MCF 10A (cell line): ENCODE measurements at regions not wholly inside any gene's neighbourhood (a gene's known extent, or its start where the extent isn't known, plus 50 kb on each side); places are given as distances from the start of the nearest gene placed in this dataset.
A peak's percentile ranks its signal among the peaks of the same experiment; 100 is the strongest.

Source experiments
- BruUV-seq: library from RNA; stranded (reverse); fragments of 400-500 nt; replicated peaks from 2 replicates; lab custom pipeline; 2021; lab: Mats Ljungman, UMichigan
- CTCF ChIA-PET: fragments of 300-600 bp; sonication (Branson Sonifier 250); formaldehyde crosslinking; extraction: SDS; loops from one replicate; lab custom pipeline; 2021; ENCODE audit warnings: antibody characterized with exemption, inconsistent platforms; lab: Yijun Ruan, JAX
- POLR2A ChIA-PET: fragments of 300-600, 350-650 bp; sonication (Branson Sonifier 250); formaldehyde crosslinking; extraction: SDS; loops from one replicate; lab custom pipeline; 2020; ENCODE audit warnings: antibody characterized with exemption, inconsistent platforms; lab: Yijun Ruan, JAX
- DNase-seq: peaks from one replicate; pipeline ENCODE4 v3.0.0-alpha.2; 2018; ENCODE audit not compliant: unreplicated experiment
- H3K27ac Mint-ChIP-seq: one replicate; pipeline ENCODE4 v1.8.0; 2022; ENCODE audit warnings: mild to moderate bottlenecking, low read depth, mixed read lengths; ENCODE audit not compliant: unreplicated experiment
- H3K27me3 Mint-ChIP-seq: one replicate; pipeline ENCODE4 v1.8.0; 2022; ENCODE audit warnings: mixed read lengths; ENCODE audit not compliant: insufficient read depth, unreplicated experiment
- H3K36me3 Mint-ChIP-seq: one replicate; pipeline ENCODE4 v1.8.0; 2022; ENCODE audit warnings: mild to moderate bottlenecking, moderate library complexity, mixed read lengths; ENCODE audit not compliant: insufficient read depth, unreplicated experiment
- H3K4me1 Mint-ChIP-seq: one replicate; pipeline ENCODE4 v1.8.0; 2022; ENCODE audit warnings: mixed read lengths; ENCODE audit not compliant: insufficient read depth, unreplicated experiment
- H3K4me3 Mint-ChIP-seq: one replicate; pipeline ENCODE4 v1.8.0; 2022; ENCODE audit warnings: mild to moderate bottlenecking, moderate library complexity, mixed read lengths; ENCODE audit not compliant: unreplicated experiment
- H3K9me3 Mint-ChIP-seq: one replicate; pipeline ENCODE4 v1.8.0; 2022; ENCODE audit warnings: mixed read lengths; ENCODE audit not compliant: unreplicated experiment
- CTCF ChIP-seq: fragments of 200-600 bp; IDR thresholded peaks from one replicate; pipeline ENCODE4 v1.8.0; 2022; ENCODE audit warnings: antibody characterized with exemption, mild to moderate bottlenecking; ENCODE audit not compliant: unreplicated experiment
- intact Hi-C: fragments of 100-400 bp; cut with micrococcal nuclease; formaldehyde crosslinking; loops from 2 replicates; pipeline ENCODE4 v1.14.1; 2022

DNA sequence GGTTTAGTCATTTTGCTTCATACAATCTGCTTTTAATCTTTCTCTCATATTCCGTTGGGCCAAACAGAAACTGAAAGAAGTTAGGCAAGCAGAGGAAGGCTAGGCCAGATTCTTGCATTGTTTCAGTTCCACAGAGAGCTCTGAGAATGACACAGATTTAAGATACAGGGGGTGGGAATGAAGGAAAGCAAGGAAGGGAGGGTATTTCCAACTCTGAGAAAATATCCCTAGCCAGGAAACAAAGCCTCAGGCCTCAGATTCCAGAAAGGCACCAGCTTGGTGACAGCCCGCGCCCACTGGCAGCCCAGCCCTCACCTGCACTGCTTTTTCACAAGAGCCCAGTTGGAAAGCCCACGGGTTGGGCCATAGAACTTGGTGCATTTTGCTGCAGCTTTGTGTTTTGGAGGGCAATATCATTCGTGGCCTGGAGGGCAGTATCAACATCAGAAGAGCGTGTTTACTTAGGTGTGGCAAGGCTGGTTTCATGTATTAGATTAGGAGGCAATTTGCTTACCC is 63.5 kb downstream of the ENC1 start:
- H3K4me3 Mint-ChIP-seq = no peak overlapping the region
- no peak for TF ChIP-seq CTCF
- DNase-seq = no peak
- no peaks in the 10 kb centered on the region for H3K36me3 Mint-ChIP-seq
- H3K27ac Mint-ChIP-seq = peak overlapping the region; percentile 57
- ChIA-PET POLR2A (interaction anchor here (2.0 kb wide), 1 partner anchor 65 kb away, joined by 4 read pairs; no protein-coding TSS in a partner anchor), CTCF (no interaction called here)
- H3K9me3 Mint-ChIP-seq = no peaks in the 10 kb centered on the region
- BruUV-seq = no TSS peak
- intact Hi-C loops = no loop called here
- no peaks in the 10 kb centered on the region for H3K27me3 Mint-ChIP-seq
- peaks cover 10% of the 10 kb centered on the region for H3K4me1 Mint-ChIP-seq

DNA sequence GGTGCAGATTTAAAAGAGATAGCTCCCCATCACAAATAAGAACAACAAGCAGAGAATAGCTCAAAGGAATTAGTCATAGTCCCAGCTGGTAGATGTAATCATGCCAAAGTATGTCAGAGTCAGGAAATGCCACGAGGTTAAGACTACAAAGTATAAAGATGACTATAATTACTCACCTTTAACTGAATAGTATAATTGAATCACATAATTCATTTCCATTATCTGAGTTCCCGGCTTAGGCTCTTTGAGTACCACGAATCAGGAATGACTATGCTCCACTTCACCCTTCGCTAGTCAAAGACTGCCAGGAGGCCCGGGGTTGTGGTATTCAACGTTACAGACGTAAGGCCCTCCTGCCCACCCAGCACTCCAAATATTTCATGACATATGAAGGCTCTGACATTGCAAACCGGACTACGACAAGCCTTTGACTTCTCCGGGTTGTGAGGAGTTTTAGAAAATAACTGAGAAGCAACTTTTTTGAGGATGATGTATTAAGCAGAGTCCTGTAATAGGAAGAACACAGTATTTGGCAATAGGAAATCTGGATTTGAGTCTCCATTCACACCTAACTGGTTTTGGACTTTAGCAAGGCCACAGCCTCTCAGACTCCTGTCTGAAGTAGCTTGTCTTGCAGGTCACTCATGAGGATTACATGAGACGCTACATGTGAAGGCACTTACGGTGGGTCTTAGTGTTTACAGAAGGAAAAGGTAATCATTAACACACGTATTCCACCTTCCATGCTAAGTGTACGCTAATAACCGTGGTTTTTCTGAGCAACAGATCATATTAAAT is 64.6 kb downstream of the ENC1 start:
- ChIA-PET POLR2A (interaction anchor here (0.9 to 2.0 kb wide), 5 partner anchors 10 to 143 kb away, joined by 3 to 6 read pairs (median 4); no protein-coding TSS in a partner anchor), CTCF (interaction anchor here (0.9 to 1.3 kb wide), 4 partner anchors 13 to 657 kb away, joined by 3 to 4 read pairs (median 4); no protein-coding TSS in a partner anchor)

DNA sequence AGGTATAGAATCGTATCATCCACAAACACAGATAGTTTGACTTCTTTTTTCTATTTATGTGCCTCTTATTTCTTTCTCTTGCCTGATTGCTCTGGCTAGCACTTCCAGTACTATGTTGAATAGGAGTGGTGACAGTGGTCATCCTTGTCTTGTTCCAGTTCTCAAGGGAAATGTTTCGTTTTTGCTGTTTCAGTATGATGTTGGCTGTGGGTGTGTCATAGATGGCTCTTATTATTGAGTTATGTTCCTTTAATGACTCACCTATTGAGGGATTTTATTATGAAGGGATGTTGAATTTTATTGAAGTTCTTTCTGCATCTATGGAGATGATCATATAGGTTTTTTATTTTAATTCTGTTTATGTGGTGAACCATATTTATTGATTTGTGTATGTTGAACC is 70.3 kb downstream of the ENC1 start:
- intact Hi-C loops = no loop called here
- CTCF ChIA-PET = no interaction called here
- DNase-seq = no peak
- POLR2A ChIA-PET = no interaction called here
- Mint-ChIP-seq H3K9me3 (no peaks in the 10 kb centered on the region), H3K36me3 (no peaks in the 10 kb centered on the region), H3K4me1 (no peaks in the 10 kb centered on the region), H3K4me3 (no peak overlapping the region), H3K27me3 (no peaks in the 10 kb centered on the region), H3K27ac (no peak overlapping the region)
- no peak for TF ChIP-seq CTCF
- no TSS peak for BruUV-seq

More for the DNA sequence above, 64.6 kb downstream of the ENC1 start:
- BruUV-seq = no TSS peak
- no peak for TF ChIP-seq CTCF
- Mint-ChIP-seq H3K4me1 (peaks cover 10% of the 10 kb centered on the region), H3K27ac (peak overlapping the region; percentile 35), H3K36me3 (no peaks in the 10 kb centered on the region), H3K4me3 (no peak overlapping the region), H3K27me3 (no peaks in the 10 kb centered on the region), H3K9me3 (no peaks in the 10 kb centered on the region)
- intact Hi-C loops = loop anchor here (2.0 kb wide), 1 partner anchor 65 kb away; the partner anchor contains the start of gene ENC1
- peak; percentile 81 for DNase-seq

- Mint-ChIP-seq H3K27ac (no peak overlapping the region), H3K4me1 (no peaks in the 10 kb centered on the region), H3K4me3 (no peak overlapping the region), H3K9me3 (no peaks in the 10 kb centered on the region), H3K36me3 (no peaks in the 10 kb centered on the region), H3K27me3 (no peaks in the 10 kb centered on the region)
- no peak for TF ChIP-seq CTCF
- BruUV-seq = no TSS peak
- no peak for DNase-seq
- intact Hi-C loops = no loop called here
- ChIA-PET CTCF (interaction anchor here (0.6 to 0.7 kb wide), 2 partner anchors 24 to 773 kb away, joined by 3 read pairs; no protein-coding TSS in a partner anchor), POLR2A (interaction anchor here (0.6 to 1.1 kb wide), 3 partner anchors 28 to 77 kb away, joined by 3 read pairs; no protein-coding TSS in a partner anchor)
These were observed 73.0 kb downstream of the ENC1 start for GRCh38 chr5:74567411-74567995.
